Endothelial cell of umbilical vein (primary cell): ENCODE measurements at regions not wholly inside any gene's neighbourhood (a gene's known extent, or its start where the extent isn't known, plus 50 kb on each side); places are given as distances from the start of the nearest gene placed in this dataset.

Experiments used
- BruUV-seq: library from RNA; stranded (reverse); fragments of 400-500 nt; replicated peaks from 2 replicates; lab custom pipeline; 2021; lab: Mats Ljungman, UMichigan
- CTCF ChIA-PET: fragments of 300-600, 350-600 bp; sonication (Branson Sonifier 250); formaldehyde crosslinking; loops from one replicate; lab custom pipeline; 2021; ENCODE audit warnings: antibody characterized with exemption, inconsistent platforms; lab: Charles Lee
- POLR2A ChIA-PET: fragments of 300-600, 350-600 bp; sonication (Branson Sonifier 250); formaldehyde crosslinking; loops from one replicate; lab custom pipeline; 2021; ENCODE audit warnings: antibody characterized with exemption, inconsistent platforms; lab: Charles Lee
- DNase-seq: peaks from one replicate; pipeline ENCODE4 v3.0.0-alpha.2; 2011; ENCODE audit warnings: low read depth, low spot score
- FAIRE-seq: peaks from 2 replicates; lab custom pipeline; 2011; peaks lifted over from hg19 to GRCh38; lab: Jason Lieb, UNC
- H2AFZ ChIP-seq: 2 replicates; pipeline ENCODE4 v1.6.0; 2012; ENCODE audit warnings: low read depth, low read length, control low read depth, inconsistent platforms
- H3K27ac ChIP-seq: 2 replicates; pipeline ENCODE4 v1.5.1; 2011; ENCODE audit warnings: low read depth, mild to moderate bottlenecking, control low read depth, low read length, moderate library complexity; ENCODE audit not compliant: insufficient read depth
- H3K27me3 ChIP-seq, 2 experiments: 2 replicates each; pipeline versions ENCODE4 v1.6.0 to v1.6.1; 2011; ENCODE audit warnings: low read length in 2 of 2, mixed read lengths in 1 of 2; ENCODE audit not compliant: control insufficient read depth in 2 of 2, insufficient read depth in 2 of 2
- H3K36me3 ChIP-seq, 2 experiments: 2 replicates in 1 of 2; 3 replicates in 1 of 2; pipeline ENCODE4 v1.5.1; 2011; ENCODE audit warnings: low read length in 2 of 2, mild to moderate bottlenecking in 1 of 2, moderate library complexity in 1 of 2; ENCODE audit not compliant: control insufficient read depth in 2 of 2, insufficient read depth in 2 of 2; ENCODE audit errors: extremely low read depth in 1 of 2
- H3K4me1 ChIP-seq: 3 replicates; pipeline ENCODE4 v1.5.1; 2011; ENCODE audit warnings: mild to moderate bottlenecking, low read length; ENCODE audit not compliant: control insufficient read depth, insufficient read depth; ENCODE audit errors: extremely low read depth
- H3K4me2 ChIP-seq: 2 replicates; pipeline ENCODE4 v1.6.1; 2011; ENCODE audit warnings: low read length, control low read depth, mixed read lengths; ENCODE audit not compliant: insufficient read depth
- H3K4me3 ChIP-seq, 3 experiments: fragments of 200-600 bp in 1 of 3; sonication (generic), shearing (Covaris generic) in 1 of 3; replicated peaks in 1 of 3; 2 replicates each; pipeline ENCODE4 v1.5.1; 2011 to 2016; ENCODE audit warnings: control low read depth in 3 of 3, low read length in 3 of 3, mild to moderate bottlenecking in 2 of 3, inconsistent platforms in 1 of 3, low read depth in 1 of 3, moderate library complexity in 1 of 3; ENCODE audit not compliant: insufficient read depth in 1 of 3
- H3K79me2 ChIP-seq: 2 replicates; pipeline ENCODE4 v1.6.0; 2012; ENCODE audit warnings: low read length, inconsistent platforms; ENCODE audit not compliant: control insufficient read depth, insufficient read depth
- H3K9ac ChIP-seq: replicated peaks from 2 replicates; pipeline ENCODE3; 2011; ENCODE audit warnings: low read length, control low read depth; ENCODE audit not compliant: insufficient read depth; ENCODE audit errors: extremely low read depth
- H3K9me1 ChIP-seq: replicated peaks from 3 replicates; pipeline ENCODE4 v1.6.0; 2011; ENCODE audit warnings: mild to moderate bottlenecking, low read length; ENCODE audit not compliant: control insufficient read depth, insufficient read depth; ENCODE audit errors: extremely low read depth
- H3K9me3 ChIP-seq: replicated peaks from 2 replicates; pipeline ENCODE4 v1.5.1; 2012; ENCODE audit warnings: low read length, inconsistent platforms; ENCODE audit not compliant: control insufficient read depth, insufficient read depth
- H4K20me1 ChIP-seq: replicated peaks from 2 replicates; pipeline ENCODE3; 2011; ENCODE audit warnings: mild to moderate bottlenecking, low read length; ENCODE audit not compliant: control insufficient read depth, insufficient read depth; ENCODE audit errors: extremely low read depth
- EZH2 ChIP-seq: IDR thresholded peaks from 2 replicates; pipeline ENCODE4 v1.6.1; 2012; ENCODE audit warnings: borderline replicate concordance, low read depth, mild to moderate bottlenecking, moderate library complexity, low read length, inconsistent platforms; ENCODE audit not compliant: severe bottlenecking
- FOS ChIP-seq: IDR thresholded peaks from 2 replicates; pipeline ENCODE4 v1.6.1; 2011; ENCODE audit warnings: mild to moderate bottlenecking, low read length, moderate library complexity, borderline replicate concordance; ENCODE audit not compliant: insufficient read depth
- GATA2 ChIP-seq: IDR thresholded peaks from 2 replicates; pipeline ENCODE4 v1.7.0; 2011; ENCODE audit warnings: low read depth, mild to moderate bottlenecking, moderate library complexity, mixed read lengths, low read length; ENCODE audit not compliant: insufficient read length, insufficient read depth
- JUN ChIP-seq: IDR thresholded peaks from 2 replicates; pipeline ENCODE4 v1.6.1; 2011; ENCODE audit warnings: borderline replicate concordance, low read depth; ENCODE audit not compliant: insufficient read length, insufficient read depth
- MYC ChIP-seq: IDR thresholded peaks from one replicate; pipeline ENCODE4 v1.6.1; 2011; ENCODE audit warnings: mild to moderate bottlenecking, low read depth, low read length
- POLR2A ChIP-seq: IDR thresholded peaks from 2 replicates; pipeline ENCODE4 v1.6.1; 2012; ENCODE audit warnings: low read depth, mild to moderate bottlenecking, control low read depth, low read length
- POLR2AphosphoS5 ChIP-seq: IDR thresholded peaks from 2 replicates; pipeline ENCODE4 v1.6.1; 2012; ENCODE audit warnings: low read depth, mild to moderate bottlenecking, control low read depth, low read length, moderate library complexity; ENCODE audit not compliant: insufficient read depth
- dilution Hi-C: fragments of 300-500 bp; cut with MboI; formaldehyde crosslinking; loops from one replicate; pipeline ENCODE4 v1.15.0; 2019; ENCODE audit warnings: low sequenced_read_pairs; ENCODE audit not compliant: extremely low pct_ligation_motif_present
- intact Hi-C: fragments of 100-400 bp; cut with micrococcal nuclease; formaldehyde crosslinking; loops from one replicate; pipeline ENCODE4 v1.10.0; 2022
- TF ChIP-seq, protein P1 (sequence below), 2 donors: IDR thresholded peaks; 1 replicate in 1 of 2; 2 replicates in 1 of 2; pipeline ENCODE4 v1.5.1; 2011; ENCODE audit warnings: low read length in 2 of 2, mild to moderate bottlenecking in 2 of 2, moderate library complexity in 2 of 2, control low read depth in 1 of 2, inconsistent platforms in 1 of 2, low read depth in 1 of 2; ENCODE audit not compliant: insufficient read depth in 1 of 2; ENCODE audit errors: extremely low read depth in 1 of 2
- TF ChIP-seq, protein P2 (sequence below): IDR thresholded peaks from 2 replicates; pipeline ENCODE4 v1.6.1; 2011; ENCODE audit not compliant: insufficient read depth, insufficient read length

DNA sequence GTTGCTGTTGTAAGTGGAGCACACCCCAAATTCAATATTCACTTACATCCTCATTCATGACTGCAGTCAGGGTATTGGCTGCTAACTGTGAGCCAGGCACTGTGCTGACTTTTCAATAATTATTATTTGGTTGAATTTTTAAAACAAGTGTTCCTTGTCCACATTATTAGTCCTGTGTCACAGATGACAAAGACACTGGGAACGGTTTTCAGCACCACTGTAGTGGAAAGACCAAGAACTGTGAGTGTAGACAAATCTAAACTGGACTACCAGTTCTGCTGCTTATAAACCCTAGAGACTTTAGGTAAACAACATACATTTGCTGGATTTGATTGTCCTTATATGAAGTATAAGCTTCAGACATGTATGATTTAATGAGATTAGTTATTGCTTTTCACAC is 197.7 kb upstream of the ROBO2 start:
- no peaks in the 10 kb centered on the region for H3K36me3 ChIP-seq
- intact Hi-C loops, result no loop called here
- ChIA-PET POLR2A (no interaction called here), CTCF (no interaction called here)
- H3K4me2 ChIP-seq, result no peak overlapping the region
- no peak for DNase-seq
- no peaks in the 10 kb centered on the region for H3K4me1 ChIP-seq
- no peak overlapping the region for H3K27ac ChIP-seq
- H3K9ac ChIP-seq, result no peak overlapping the region
- no peaks in the 10 kb centered on the region for H4K20me1 ChIP-seq
- no peaks in the 10 kb centered on the region for H3K9me1 ChIP-seq
- H3K9me3 ChIP-seq, result peaks cover 3% of the 10 kb centered on the region
- H3K79me2 ChIP-seq, result no peaks in the 10 kb centered on the region
- H2AFZ ChIP-seq, result no peak overlapping the region
- H3K4me3 ChIP-seq, result no peak overlapping the region
- no peak for FAIRE-seq
- dilution Hi-C loops, result no loop called here
- no TSS peak for BruUV-seq
- H3K27me3 ChIP-seq, result no peaks in the 10 kb centered on the region
- no peak for TF ChIP-seq POLR2A
- no peak for TF ChIP-seq FOS
- TF ChIP-seq, protein P1, sequence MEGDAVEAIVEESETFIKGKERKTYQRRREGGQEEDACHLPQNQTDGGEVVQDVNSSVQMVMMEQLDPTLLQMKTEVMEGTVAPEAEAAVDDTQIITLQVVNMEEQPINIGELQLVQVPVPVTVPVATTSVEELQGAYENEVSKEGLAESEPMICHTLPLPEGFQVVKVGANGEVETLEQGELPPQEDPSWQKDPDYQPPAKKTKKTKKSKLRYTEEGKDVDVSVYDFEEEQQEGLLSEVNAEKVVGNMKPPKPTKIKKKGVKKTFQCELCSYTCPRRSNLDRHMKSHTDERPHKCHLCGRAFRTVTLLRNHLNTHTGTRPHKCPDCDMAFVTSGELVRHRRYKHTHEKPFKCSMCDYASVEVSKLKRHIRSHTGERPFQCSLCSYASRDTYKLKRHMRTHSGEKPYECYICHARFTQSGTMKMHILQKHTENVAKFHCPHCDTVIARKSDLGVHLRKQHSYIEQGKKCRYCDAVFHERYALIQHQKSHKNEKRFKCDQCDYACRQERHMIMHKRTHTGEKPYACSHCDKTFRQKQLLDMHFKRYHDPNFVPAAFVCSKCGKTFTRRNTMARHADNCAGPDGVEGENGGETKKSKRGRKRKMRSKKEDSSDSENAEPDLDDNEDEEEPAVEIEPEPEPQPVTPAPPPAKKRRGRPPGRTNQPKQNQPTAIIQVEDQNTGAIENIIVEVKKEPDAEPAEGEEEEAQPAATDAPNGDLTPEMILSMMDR (IDR thresholded peaks at IDR 0.05; ENCODE audit: extremely low read depth in 1 of 2, insufficient read depth in 1 of 2, low read depth in 1 of 2, low read length in 2 of 2), result no peak
- TF ChIP-seq, protein P2, sequence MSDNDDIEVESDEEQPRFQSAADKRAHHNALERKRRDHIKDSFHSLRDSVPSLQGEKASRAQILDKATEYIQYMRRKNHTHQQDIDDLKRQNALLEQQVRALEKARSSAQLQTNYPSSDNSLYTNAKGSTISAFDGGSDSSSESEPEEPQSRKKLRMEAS, result no peak
- TF ChIP-seq JUN, result no peak
- no peak for TF ChIP-seq EZH2
- no peak for TF ChIP-seq POLR2AphosphoS5

DNA sequence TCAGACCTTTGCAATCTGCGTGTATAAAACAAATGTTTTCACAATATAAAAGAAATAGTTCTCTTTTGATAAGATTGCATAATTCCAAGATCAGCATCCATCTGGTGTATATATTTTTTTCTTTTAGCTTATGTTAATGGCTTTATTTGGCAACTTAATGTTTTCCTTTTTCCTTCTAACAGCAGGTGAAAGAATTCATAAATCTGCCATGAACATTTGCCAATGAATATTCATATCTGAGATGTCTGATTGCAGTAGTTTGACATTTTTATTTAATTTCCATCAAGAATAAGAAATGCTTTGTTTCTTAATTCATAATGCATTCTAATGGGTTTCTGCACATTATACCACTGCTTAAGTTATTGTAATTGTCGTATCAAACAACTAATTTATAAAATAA is 184.4 kb upstream of the ROBO2 start:
- Histone ChIP-seq H4K20me1 (no peaks in the 10 kb centered on the region), H3K79me2 (no peaks in the 10 kb centered on the region), H3K4me2 (no peak overlapping the region), H3K27ac (no peak overlapping the region), H3K36me3 (no peaks in the 10 kb centered on the region), H3K9me1 (no peaks in the 10 kb centered on the region), H3K4me1 (no peaks in the 10 kb centered on the region), H2AFZ (no peak overlapping the region), H3K9ac (no peak overlapping the region), H3K9me3 (peaks cover 4% of the 10 kb centered on the region), H3K27me3 (no peaks in the 10 kb centered on the region), H3K4me3 (no peak overlapping the region)
- no TSS peak for BruUV-seq
- DNase-seq, result no peak
- ChIA-PET POLR2A (no interaction called here), CTCF (no interaction called here)
- dilution Hi-C loops (no loop called here), intact Hi-C loops (no loop called here)
- FAIRE-seq, result no peak
- TF ChIP-seq, protein P1 (IDR thresholded peaks at IDR 0.05; ENCODE audit: extremely low read depth in 1 of 2, insufficient read depth in 1 of 2, low read depth in 1 of 2, low read length in 2 of 2), result no peak
- no peak for TF ChIP-seq MYC
- no peak for TF ChIP-seq POLR2A
- no peak for TF ChIP-seq GATA2
- TF ChIP-seq POLR2AphosphoS5, result no peak
- TF ChIP-seq FOS, result no peak
- no peak for TF ChIP-seq JUN
- TF ChIP-seq EZH2, result no peak
- TF ChIP-seq, protein P2, result no peak
